ENCODE measurements at regions not wholly inside any gene's neighbourhood (a gene's known extent, or its start where the extent isn't known, plus 50 kb on each side); places are given as distances from the start of the nearest gene placed in this dataset.

- TF ChIP-seq, protein P1, sequence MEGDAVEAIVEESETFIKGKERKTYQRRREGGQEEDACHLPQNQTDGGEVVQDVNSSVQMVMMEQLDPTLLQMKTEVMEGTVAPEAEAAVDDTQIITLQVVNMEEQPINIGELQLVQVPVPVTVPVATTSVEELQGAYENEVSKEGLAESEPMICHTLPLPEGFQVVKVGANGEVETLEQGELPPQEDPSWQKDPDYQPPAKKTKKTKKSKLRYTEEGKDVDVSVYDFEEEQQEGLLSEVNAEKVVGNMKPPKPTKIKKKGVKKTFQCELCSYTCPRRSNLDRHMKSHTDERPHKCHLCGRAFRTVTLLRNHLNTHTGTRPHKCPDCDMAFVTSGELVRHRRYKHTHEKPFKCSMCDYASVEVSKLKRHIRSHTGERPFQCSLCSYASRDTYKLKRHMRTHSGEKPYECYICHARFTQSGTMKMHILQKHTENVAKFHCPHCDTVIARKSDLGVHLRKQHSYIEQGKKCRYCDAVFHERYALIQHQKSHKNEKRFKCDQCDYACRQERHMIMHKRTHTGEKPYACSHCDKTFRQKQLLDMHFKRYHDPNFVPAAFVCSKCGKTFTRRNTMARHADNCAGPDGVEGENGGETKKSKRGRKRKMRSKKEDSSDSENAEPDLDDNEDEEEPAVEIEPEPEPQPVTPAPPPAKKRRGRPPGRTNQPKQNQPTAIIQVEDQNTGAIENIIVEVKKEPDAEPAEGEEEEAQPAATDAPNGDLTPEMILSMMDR (IDR thresholded peaks at IDR 0.05; ENCODE audit: insufficient read depth, low read length), result no peak
- peak; percentile 26 for DNase-seq (ENCODE audit: low read depth)
These were observed 223.9 kb upstream of the CWC22 start for GRCh38 chr2:180231015-180231414.

GRCh38 chr2:180227461-180227860 is 220.4 kb upstream of the CWC22 start:
- peak; percentile 46 for DNase-seq (ENCODE audit: low read depth)
- H3K4me3 ChIP-seq (ENCODE audit: low read depth, low read length), result no peak overlapping the region
- TF ChIP-seq, protein P1 (IDR thresholded peaks at IDR 0.05; ENCODE audit: insufficient read depth, low read length), result no peak

More at GRCh38 chr2:180231015-180231414, 223.9 kb upstream of the CWC22 start:
- H3K4me3 ChIP-seq (ENCODE audit: low read depth, low read length), result no peak overlapping the region

DNA sequence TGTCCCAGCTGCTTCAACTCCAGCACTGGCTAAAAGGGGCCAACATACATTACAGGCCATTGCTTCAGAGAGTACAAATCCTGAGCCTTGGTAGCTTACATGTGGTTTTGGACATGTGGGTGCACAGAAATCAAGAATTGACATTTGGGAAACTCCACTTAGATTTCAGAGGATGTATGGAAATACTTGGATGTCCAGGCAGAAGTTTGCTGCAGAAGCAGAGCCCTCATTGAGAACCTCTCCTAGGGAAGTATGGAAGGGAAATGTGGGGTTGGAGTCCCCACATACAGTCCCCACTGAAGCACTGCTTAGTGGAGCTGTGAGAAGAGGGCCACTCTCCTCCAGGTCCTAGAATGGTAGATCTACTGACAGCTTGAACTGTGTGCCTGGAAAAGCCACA is 218.0 kb upstream of the CWC22 start:
- TF ChIP-seq, protein P1 (IDR thresholded peaks at IDR 0.05; ENCODE audit: insufficient read depth, low read length), result no peak
- no peak for DNase-seq (ENCODE audit: low read depth)
- H3K4me3 ChIP-seq (ENCODE audit: low read depth, low read length), result no peak overlapping the region

DNA sequence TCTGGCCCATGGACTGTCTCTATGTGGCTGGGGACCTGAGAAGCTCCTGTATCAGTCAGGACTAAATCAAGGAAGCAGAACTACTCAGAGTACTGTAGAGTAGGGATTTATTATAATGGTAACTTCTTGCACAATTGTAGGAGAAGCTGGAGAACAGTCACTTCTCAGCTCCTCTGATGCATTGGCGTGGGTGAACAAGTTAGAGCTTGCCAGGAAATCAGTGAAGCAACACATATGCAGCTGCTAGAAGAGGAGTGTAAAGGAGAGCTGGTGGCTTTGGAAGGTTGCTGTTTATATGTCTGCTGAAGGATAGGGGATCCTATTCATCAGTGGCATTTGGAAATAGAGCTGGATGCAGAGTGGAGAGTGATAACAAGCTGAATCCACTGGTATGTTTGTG is 215.5 kb upstream of the CWC22 start:
- DNase-seq (ENCODE audit: low read depth), result peak; percentile 92
- H3K4me3 ChIP-seq (ENCODE audit: low read depth, low read length), result no peak overlapping the region
- TF ChIP-seq, protein P1 (IDR thresholded peaks at IDR 0.05; ENCODE audit: insufficient read depth, low read length), result no peak

DNA sequence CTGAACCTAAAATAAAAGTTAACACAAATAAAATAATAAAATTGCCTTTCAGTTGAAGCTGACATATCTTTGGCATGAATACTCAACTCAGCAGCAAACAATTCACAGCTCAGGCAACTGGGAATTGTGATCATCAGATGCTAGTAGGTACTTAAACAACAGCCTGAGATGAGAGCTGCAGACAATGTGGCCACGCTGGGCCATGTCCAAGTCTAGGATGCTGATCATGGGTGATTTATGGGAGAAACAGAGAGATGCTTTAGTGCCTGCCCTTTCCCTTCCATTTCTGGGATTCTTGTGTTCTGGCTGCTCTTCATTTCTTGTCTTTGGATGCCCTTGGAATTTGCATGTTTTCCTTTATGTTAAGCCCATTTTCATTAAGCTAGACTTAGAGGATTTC is 212.4 kb upstream of the CWC22 start:
- no peak overlapping the region for H3K4me3 ChIP-seq (ENCODE audit: low read depth, low read length)
- TF ChIP-seq, protein P1 (IDR thresholded peaks at IDR 0.05; ENCODE audit: insufficient read depth, low read length), result no peak
- DNase-seq (ENCODE audit: low read depth), result peak; percentile 56

GRCh38 chr2:180208841-180209240 is 201.7 kb upstream of the CWC22 start:
- TF ChIP-seq, protein P1 (IDR thresholded peaks at IDR 0.05; ENCODE audit: insufficient read depth, low read length), result no peak

DNA sequence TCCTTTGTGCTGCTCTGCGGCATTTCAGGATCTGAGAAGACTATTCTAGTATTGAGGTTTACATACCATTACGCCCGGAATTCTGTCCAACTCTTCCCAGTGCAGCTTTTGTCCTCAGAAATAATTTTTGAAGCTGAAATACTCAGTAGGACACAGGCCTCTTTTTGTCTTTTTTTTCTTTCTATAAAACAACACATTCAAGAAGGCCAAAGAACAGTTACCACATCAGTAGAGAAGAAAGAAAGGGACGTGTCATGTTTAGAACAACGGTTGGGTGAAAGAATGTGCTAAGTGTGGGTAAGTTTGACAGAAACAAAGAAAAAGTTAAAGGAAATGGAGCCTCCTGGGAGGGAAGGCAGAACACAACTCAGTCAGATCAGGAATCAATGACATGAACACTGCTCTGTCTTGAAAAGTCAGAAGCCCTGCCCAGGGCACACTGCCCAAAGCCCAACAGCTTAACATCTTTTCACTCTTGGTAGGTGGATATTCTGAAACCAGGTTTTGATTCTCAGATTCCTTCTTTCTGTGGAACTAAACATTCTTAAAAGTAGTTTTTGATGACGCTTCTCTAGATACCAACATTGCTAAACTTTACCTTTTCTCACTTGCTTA is 198.6 kb upstream of the CWC22 start:
- DNase-seq (ENCODE audit: low read depth), result no peak
- H3K4me3 ChIP-seq (ENCODE audit: low read depth, low read length), result no peak overlapping the region
- TF ChIP-seq, protein P1 (IDR thresholded peaks at IDR 0.05; ENCODE audit: insufficient read depth, low read length), result no peak

More at GRCh38 chr2:180208841-180209240, 201.7 kb upstream of the CWC22 start:
- no peak overlapping the region for H3K4me3 ChIP-seq (ENCODE audit: low read depth, low read length)
- DNase-seq (ENCODE audit: low read depth), result peak; percentile 61

Measured in fibroblast of the aortic adventitia (primary cell).